NCI-H2081 treated with DMSO at 0.1 percent for 48 hours (cell line): ENCODE measurements at regions not wholly inside any gene's neighbourhood (a gene's known extent, or its start where the extent isn't known, plus 50 kb on each side); places are given as distances from the start of the nearest gene placed in this dataset.
"Not testable (repeated sequence)": the region's sequence is repeated elsewhere in the genome, so short reads cannot be mapped to it uniquely, and the experiment has no call there.

Source experiments
- DNase-seq: peaks from one replicate; lab custom pipeline; 2025; lab: John Stamatoyannopoulos, UW

DNA sequence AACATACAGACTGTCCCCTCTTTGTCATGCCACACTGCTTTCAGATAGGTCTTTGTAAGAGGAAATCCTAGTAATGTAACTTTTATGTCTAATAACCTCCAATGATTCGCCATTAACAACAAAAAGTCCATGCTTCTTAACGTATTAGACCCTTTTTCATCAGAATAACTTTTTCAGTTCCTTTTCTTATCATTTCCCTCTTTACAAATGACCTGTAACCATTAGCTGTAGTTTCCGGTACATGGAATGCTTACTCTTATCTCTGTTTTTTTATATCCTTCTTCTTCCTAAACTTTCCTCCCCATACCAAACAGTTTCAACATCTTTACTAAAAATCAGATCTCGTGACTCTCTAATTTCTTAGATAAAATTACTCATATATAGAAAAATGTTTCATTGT lies 268.9 kb upstream of the TYRP1 start:
- DNase-seq: no peak

- DNase-seq: peak; percentile 16
Measured at GRCh38 chr9:12425878-12426864, 267.0 kb upstream of the TYRP1 start.

GRCh38 chr9:12439267-12439666 lies 253.9 kb upstream of the TYRP1 start:
- DNase-seq: no peak

- not testable (repeated sequence) for DNase-seq
Measured at GRCh38 chr9:12441080-12441479, 252.1 kb upstream of the TYRP1 start.

- no peak for DNase-seq
Measured at GRCh38 chr9:12441506-12441905, 251.7 kb upstream of the TYRP1 start.

GRCh38 chr9:12448246-12448645 lies 244.9 kb upstream of the TYRP1 start:
- DNase-seq: no peak

DNA sequence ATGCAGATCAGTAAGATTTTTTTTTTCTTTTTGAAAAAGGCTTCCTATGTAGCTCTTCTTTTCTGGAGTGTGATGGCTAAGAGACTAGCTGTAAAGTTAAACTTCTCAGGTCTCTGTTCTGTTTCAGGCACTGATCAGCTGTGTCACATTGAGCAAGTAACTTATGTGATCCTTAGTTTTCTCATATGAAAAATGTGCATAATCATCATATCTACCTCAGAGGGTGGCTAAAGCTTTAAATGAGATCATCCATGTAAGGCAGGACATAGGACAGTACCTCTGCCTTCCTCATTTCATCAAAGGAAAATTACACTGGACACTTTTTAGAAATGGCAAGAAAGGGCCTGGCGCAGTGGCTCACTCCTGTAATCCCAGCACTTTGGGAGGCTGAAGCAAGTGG lies 235.9 kb upstream of the TYRP1 start:
- DNase-seq: no peak

DNA sequence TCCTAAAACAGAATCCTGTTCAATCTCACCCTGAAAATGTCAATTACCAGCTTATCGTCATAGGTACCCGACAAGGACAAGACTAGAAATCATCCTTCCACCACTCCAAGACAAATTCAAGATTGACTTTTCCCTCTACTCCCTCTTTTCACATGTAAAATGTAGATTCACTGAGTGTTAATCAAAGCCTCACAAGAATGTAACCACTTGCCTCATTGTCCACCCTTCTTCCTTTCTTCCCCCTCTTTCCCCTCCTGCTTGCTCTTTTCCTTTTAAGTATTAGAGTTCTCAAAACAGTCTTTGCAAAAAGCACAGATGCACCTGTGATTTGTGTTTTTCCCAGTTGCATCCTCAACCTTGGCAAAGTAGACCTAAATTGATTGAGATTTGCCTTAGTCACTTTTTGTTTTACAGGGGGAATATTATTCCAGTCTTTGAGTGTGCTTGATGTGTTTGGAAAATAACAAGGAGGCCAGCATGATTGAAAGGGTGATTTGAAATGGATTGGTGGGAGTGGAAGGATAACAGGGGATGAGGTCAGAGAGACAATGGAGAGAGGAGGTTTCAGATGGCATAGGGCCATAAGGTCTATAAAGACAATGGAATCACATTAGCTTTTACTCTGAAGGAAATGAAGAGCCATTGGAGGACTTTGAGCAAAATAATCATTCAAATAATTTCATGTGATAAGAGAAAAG lies 231.3 kb upstream of the TYRP1 start:
- DNase-seq: no peak

DNA sequence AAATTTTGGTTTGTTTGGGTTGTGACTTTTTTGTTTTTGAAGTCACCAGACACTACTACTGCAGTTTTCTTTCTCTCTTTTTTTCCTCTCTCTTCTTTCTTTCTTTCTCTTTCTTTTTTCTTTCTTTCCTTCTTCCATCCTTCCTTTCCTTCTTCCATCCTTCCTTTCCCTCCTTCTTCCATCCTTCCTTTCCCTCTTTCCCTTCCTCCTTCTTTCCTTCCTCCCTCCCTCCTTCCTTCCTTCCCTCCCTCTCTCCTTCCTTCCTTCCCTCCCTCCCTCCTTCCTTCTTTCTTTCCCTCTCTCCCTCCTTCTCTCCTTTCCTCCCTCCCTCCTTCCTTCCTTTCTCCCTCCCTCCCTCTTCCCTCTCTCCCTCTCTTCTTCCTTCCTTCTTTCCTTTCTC lies 230.3 kb upstream of the TYRP1 start:
- no peak for DNase-seq

GRCh38 chr9:12463641-12464040 lies 229.5 kb upstream of the TYRP1 start:
- no peak for DNase-seq

DNA sequence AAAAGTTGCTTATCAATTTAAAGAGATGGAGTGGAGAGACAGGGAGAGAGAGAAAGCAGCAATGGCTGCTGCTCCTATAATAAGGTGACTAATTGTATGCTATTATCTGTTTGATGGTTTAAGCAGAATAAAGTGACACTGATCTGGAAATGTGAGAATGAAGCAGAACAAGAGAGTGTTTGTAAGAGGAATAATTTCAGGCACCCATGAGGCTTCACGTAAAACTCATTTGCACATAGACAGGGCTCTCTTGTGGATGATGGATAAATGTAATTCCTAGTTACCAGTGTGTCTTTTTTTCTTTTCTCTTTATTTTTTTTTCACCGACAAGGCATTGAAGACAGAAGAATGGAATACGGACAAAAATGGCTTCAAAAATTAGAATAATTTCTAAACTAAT lies 228.8 kb upstream of the TYRP1 start:
- no peak for DNase-seq

DNA sequence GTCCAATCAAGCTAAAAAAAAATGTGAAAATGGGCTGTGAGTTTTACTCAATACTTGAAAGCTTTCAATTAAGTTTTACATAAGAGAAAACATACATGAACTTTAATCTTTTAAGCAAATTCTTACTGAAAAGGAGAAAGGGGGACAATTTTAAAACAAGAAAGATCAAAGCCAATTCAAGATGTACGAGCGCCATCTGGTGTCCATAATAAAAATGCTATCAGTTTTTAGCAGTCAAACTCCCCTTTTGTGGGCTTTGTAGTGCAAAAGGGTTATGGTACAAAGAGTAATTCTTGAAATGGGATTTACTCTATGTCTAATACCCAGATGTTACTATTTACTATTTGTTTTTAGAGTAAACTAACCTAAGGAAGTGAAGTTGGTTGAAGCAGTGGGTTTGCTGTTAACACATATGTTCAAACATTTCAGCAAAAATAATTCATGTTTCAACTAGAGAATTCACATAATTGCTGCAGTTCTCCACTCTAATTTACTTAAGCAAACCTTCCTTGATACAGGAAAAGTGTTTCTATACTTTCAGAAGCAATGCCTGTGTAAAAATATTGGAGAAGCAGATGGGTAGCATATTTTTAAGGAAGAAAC lies 228.2 kb upstream of the TYRP1 start:
- DNase-seq: no peak

- DNase-seq: no peak
Measured at GRCh38 chr9:12469084-12469483, 224.1 kb upstream of the TYRP1 start.

- DNase-seq: no peak
Measured at GRCh38 chr9:12494411-12494810, 198.8 kb upstream of the TYRP1 start.

- no peak for DNase-seq
Measured at GRCh38 chr9:12497790-12498189, 195.4 kb upstream of the TYRP1 start.

- DNase-seq: no peak
Measured at GRCh38 chr9:12502520-12502919, 190.7 kb upstream of the TYRP1 start.

DNA sequence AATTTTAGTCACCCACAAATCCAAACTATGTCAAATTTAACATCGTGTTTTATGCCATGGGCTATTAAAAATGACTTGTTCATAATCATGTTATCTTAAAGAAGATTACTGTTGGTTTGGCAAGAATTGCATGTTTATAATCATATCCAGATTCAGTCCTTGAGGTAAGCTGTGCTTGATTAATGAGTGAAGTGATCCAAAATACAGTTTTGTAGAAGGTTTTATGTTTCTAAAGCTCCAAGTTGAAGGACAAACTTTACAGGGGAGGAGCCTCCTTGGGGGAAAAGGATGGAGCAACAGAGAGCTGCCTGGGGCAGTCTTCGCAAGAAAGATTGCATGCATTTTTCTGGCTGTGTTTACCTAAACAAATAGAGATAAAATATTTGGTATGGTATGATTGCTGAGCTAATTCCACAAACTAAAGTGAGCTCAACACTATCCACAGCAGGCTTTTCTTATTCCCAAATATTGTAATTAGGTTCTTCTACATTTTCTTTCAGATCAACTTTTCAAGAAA lies 189.5 kb upstream of the TYRP1 start:
- DNase-seq: no peak

GRCh38 chr9:12510551-12510950 lies 182.6 kb upstream of the TYRP1 start:
- no peak for DNase-seq

- no peak for DNase-seq
Measured at GRCh38 chr9:12511726-12512125, 181.5 kb upstream of the TYRP1 start.

DNA sequence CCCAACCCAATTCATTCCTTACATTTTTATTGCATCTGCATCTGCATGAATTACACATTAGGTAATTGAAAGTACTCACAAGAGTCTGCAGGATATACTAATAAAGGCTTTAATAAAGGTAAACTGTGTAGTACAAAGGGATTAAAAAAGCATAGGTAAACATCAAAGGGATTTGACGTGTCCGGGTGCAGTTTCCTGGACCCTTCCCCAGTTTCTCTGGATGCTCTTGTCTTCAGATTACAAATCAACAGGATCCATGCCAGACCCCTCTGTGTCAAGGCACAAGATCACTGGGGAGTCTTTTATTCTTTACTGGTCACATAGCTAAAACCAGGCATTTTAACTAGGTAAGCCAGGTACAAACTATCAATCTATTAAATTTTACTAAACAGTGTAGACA lies 177.2 kb upstream of the TYRP1 start:
- no peak for DNase-seq

DNA sequence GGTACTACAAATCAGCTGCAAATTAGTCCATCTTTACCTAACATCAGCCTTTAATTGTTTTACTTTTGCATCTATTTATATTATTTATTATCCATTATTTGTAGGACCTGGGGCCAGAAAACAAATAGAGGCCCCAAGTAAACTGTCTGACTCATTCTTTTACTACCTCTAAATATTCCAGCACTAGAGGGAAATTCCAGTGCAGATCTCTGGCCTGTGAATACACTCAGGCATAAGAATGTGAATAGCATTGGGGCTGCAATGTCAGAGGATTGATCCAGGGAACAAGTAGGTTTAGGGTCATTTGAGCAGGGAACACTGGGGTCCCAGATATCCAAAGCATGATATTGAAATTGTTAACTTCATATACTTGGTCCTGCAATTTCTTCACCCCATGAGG lies 176.6 kb upstream of the TYRP1 start:
- DNase-seq: no peak

DNA sequence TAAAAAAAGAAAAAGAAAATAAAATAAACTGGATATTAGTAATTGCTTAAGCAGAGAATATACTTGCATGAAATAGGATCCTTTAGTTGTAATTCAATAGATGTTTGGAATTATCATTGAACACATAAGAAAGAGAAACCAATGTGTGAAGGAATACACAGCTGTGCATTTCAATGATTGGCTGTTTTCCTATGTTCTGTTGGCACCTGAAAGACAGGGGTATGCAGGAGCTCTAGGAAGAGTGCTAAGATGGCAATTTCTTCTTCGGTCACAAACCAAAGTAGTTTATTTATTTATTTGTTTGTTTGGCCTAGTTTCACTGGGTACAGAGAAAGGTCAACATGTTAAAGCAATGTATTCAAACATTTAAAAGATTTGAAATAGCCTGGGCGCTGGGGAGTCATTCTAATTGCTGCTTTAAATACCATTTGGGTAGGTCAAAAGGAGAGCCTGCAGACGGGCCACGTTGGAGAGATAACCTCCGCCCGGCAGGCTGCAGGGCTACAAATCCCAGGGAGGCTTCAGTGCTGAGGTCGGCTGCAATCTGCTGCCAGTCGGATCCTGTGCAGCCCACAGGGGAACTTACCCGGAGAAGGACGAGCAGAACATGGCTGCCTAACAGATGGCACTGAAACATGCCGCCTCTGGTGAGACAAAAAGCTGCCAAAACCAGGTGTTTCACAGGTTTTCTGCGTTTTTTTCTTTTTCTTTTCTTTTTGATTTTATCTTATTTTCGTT lies 154.2 kb upstream of the TYRP1 start:
- DNase-seq: no peak
